GM12873 (cell line): ENCODE measurements at regions not wholly inside any gene's neighbourhood (a gene's known extent, or its start where the extent isn't known, plus 50 kb on each side); places are given as distances from the start of the nearest gene placed in this dataset.

ENCODE experiments used
- CTCF ChIP-seq: IDR thresholded peaks from 2 replicates; pipeline ENCODE4 v1.5.1; 2012; ENCODE audit warnings: low read depth, mild to moderate bottlenecking, moderate library complexity, low read length, control low read depth; ENCODE audit not compliant: insufficient read depth; ENCODE audit errors: missing control alignments

GRCh38 chr5:143715616-143716015 is 96.3 kb upstream of the HMHB1 start:
- no peak for TF ChIP-seq CTCF

- no peak for TF ChIP-seq CTCF
Measured at GRCh38 chr5:143714629-143715028, 97.3 kb upstream of the HMHB1 start.

GRCh38 chr5:143713047-143714003 is 98.6 kb upstream of the HMHB1 start:
- no peak for TF ChIP-seq CTCF

GRCh38 chr5:143708672-143709071 is 103.3 kb upstream of the HMHB1 start:
- TF ChIP-seq CTCF: no peak

- no peak for TF ChIP-seq CTCF
Measured at GRCh38 chr5:143707806-143708205, 104.2 kb upstream of the HMHB1 start.

- TF ChIP-seq CTCF: no peak
Measured at GRCh38 chr5:143705381-143705780, 106.6 kb upstream of the HMHB1 start.

- no peak for TF ChIP-seq CTCF
Measured at GRCh38 chr5:143703659-143704058, 108.3 kb upstream of the HMHB1 start.
